ENCODE measurements at regions not wholly inside any gene's neighbourhood (a gene's known extent, or its start where the extent isn't known, plus 50 kb on each side); places are given as distances from the start of the nearest gene placed in this dataset.

DNA sequence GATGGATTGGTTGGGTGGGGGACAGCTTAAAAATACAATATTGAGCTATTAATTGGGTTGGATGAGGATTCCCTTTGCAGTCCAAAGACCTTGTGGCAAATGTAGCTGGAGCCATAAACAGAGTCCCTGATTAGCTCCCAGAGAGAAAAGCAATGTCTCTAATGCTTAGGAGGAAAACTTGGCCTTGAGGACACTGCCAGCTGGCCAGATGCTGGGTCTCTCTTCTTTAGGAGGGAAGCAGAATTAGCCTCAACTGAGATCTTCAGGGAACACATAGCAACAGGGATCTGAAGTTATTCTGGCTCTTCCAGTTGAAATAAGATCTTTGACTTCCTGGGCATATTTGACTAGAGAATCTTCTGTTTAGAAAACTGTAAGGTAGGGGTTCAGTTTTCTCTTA is 121.7 kb upstream of the WWC1 start:
- H3K36me3 Mint-ChIP-seq (ENCODE audit: insufficient read depth): no peaks in the 10 kb centered on the region
- no peak overlapping the region for H3K4me3 Mint-ChIP-seq
- H3K9me3 Mint-ChIP-seq: no peaks in the 10 kb centered on the region
- H3K4me1 Mint-ChIP-seq (ENCODE audit: low read depth in 2 of 2): peaks cover 0 to 1% of the 10 kb centered on the region in 2 donors
- no peak overlapping the region for H3K27ac Mint-ChIP-seq
- DNase-seq (no peak), ATAC-seq (replicated peaks) (no peak)
- H3K27me3 Mint-ChIP-seq: peaks cover 0 to 12% of the 10 kb centered on the region in 2 donors

DNA sequence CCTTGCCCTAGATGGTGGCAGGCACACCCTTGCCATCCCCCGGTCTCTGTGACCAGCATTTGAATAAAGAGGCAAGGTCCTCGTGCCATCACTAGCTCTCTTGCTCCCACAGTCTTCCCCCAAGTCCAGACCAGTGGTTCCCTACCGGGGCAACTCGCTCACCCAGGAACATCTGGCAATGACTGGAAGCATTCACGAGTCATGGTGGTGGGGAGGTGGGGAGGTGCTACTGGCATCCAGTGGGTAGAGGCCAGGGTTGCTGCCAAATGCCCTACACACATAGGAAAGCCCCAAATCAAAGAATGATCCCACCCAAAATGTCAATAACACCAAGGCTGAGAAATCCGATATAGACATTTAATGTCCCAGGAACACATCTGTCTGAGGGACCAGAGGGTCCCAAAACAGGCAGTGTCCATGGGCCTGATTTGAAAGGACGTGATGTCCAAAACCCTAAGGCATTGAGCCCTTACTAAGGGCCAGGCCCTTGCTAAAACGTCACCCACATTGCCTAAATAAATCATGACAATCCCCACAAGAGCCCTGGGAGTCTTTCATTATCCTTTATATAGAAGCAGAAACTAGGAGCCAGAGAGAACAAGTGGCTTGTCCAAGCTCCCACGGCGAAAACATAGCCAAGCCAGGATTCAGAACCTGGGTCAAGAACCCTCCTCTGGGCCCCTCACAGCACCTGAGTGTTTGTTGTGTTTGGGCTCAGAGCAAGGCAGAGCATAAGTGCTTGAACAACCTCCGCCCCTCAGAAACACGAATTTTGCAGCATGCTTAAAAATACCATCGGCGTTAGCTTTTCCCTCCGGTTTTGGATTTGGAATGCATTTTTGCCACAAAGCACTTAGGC is 119.3 kb upstream of the WWC1 start:
- no peak for ATAC-seq (replicated peaks)
- Mint-ChIP-seq H3K4me3 (no peak overlapping the region), H3K9me3 (no peaks in the 10 kb centered on the region), H3K27ac (no peak overlapping the region), H3K36me3 (ENCODE audit: insufficient read depth) (no peaks in the 10 kb centered on the region), H3K27me3 (peaks cover 0 to 12% of the 10 kb centered on the region in 2 donors), H3K4me1 (ENCODE audit: low read depth in 2 of 2) (no peaks in the 10 kb centered on the region)
- DNase-seq: no peak

DNA sequence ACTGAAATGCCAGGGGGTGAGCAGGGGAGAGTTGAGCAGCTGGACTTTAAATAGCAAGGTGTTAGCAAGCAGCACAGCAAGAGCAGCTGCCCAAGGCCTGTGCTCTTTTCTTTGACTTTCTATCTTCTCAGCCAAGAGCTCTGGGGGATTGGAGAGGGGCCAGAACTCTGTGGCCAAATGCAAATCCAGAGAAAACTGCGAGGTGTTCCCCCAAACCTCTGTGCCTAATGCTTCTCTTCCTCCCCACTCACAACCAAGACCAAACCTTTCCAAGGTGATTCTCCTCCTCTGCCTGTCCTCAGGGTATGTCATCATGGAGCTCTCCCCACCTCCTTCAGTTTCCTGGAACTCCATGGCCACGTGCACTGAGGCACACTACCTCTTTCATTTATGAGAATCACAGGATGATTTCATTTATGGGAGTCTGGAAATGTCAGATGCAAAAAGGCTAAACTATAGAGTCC is 118.7 kb upstream of the WWC1 start:
- Mint-ChIP-seq H3K4me1 (ENCODE audit: low read depth in 2 of 2) (no peaks in the 10 kb centered on the region), H3K27me3 (peaks cover 0 to 12% of the 10 kb centered on the region in 2 donors), H3K27ac (no peak overlapping the region), H3K9me3 (no peaks in the 10 kb centered on the region), H3K36me3 (ENCODE audit: insufficient read depth) (no peaks in the 10 kb centered on the region), H3K4me3 (no peak overlapping the region)
- no peak for DNase-seq
- ATAC-seq (replicated peaks): no peak

DNA sequence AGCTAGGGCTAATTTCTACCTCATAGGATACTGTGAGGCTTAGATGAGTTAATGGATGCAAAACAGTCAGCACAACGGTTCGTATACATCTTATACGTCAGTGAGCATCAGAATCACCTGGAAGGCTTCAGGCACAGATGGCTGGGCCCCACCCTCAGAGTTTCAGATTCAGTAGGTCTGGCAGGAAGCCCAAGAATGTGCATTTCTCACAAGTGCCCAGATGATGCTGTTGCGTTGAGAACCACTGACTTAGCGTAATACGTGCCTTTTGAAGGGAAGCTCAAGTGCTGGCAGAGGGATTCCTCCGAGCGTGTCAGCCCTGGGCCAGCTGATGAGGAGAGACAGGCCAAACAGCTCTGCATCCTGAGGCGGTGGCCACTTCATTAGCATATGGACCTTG is 117.1 kb upstream of the WWC1 start:
- H3K27me3 Mint-ChIP-seq: peaks cover 0 to 12% of the 10 kb centered on the region in 2 donors
- ATAC-seq (replicated peaks) (no peak), DNase-seq (no peak)
- no peak overlapping the region for H3K4me3 Mint-ChIP-seq
- H3K4me1 Mint-ChIP-seq (ENCODE audit: low read depth in 2 of 2): no peaks in the 10 kb centered on the region
- H3K9me3 Mint-ChIP-seq: no peaks in the 10 kb centered on the region
- H3K27ac Mint-ChIP-seq: no peak overlapping the region
- H3K36me3 Mint-ChIP-seq (ENCODE audit: insufficient read depth): no peaks in the 10 kb centered on the region

DNA sequence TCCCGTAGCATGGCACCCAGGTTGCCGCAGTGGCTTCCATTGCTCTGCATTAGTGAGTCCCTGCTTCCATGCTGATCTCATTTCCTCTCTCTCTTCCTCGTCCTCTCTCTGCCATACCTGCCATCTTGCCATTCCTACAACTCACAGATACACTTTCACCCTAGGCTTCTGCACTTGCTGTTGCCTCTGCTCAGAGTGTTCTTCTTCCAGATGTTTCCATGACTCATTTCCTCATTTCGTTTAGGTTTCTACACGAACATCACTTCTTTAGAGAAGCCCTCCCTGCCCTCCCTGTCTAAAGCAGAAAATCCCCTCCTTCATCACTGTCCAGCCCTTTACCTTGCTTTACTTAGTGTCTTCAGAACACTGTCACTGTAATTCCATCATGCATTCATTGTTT is 115.2 kb upstream of the WWC1 start:
- H3K4me1 Mint-ChIP-seq (ENCODE audit: low read depth in 2 of 2): no peaks in the 10 kb centered on the region
- H3K27ac Mint-ChIP-seq: no peak overlapping the region
- H3K27me3 Mint-ChIP-seq: peaks cover 0 to under 1% of the 10 kb centered on the region in 2 donors
- H3K36me3 Mint-ChIP-seq (ENCODE audit: insufficient read depth): no peaks in the 10 kb centered on the region
- no peak overlapping the region for H3K4me3 Mint-ChIP-seq
- ATAC-seq (replicated peaks): no peak
- no peaks in the 10 kb centered on the region for H3K9me3 Mint-ChIP-seq
- DNase-seq: no peak

DNA sequence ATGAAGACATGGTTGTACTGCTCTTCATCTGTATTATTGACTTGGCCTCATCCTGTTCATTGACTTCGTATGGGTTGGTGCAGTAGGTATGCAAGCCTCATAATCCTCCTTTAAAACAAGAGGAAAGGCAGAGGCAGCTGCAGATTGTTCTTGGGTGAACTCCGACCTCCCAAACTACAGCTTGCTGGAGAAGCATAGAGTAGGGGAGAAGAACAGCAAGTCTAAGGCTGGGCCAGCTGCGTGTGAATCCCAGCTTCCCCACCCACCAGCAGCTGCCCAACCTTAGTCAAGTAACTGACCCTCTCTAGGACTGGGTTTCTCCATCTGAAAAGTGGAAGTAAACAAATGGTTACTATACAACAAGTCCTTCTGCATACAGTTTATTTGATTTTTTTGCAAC is 114.5 kb upstream of the WWC1 start:
- DNase-seq: no peak
- Mint-ChIP-seq H3K4me1 (ENCODE audit: low read depth in 2 of 2) (no peaks in the 10 kb centered on the region), H3K27me3 (no peaks in the 10 kb centered on the region), H3K27ac (no peak overlapping the region), H3K9me3 (no peaks in the 10 kb centered on the region), H3K4me3 (no peak overlapping the region), H3K36me3 (ENCODE audit: insufficient read depth) (no peaks in the 10 kb centered on the region)
- ATAC-seq (replicated peaks): no peak

DNA sequence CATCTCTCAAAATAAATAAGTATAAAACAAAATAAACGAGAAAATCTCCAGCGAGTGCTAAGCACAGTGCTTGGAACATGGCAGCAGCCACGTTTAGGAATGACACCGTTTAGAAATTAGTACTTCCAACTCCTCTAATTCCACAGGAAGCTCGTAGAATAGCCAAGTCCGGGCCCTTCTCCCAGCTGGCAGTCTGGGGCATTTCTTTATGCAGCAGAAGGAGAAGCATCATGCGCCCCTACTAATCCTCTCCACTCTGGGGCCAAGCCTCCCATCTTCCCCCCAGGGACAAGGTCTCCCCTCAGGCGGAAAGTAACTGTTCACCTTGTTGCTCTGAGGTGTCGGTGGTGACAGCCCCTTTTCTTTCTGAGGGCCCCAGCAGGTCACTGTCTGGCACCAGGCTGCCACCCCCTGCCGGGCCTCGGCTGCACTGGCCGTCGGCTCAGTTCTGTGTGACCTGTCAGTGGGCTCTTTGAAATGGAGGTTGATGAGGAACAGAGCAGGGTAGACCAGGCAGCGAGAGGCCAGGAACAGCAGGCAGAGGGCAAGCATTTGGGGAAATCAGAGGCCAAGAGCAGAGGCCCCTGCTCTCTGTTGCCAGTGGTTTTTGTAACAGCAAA is 113.5 kb upstream of the WWC1 start:
- Mint-ChIP-seq H3K27me3 (no peaks in the 10 kb centered on the region), H3K9me3 (no peaks in the 10 kb centered on the region), H3K4me1 (ENCODE audit: low read depth in 2 of 2) (no peaks in the 10 kb centered on the region), H3K4me3 (no peak overlapping the region), H3K27ac (no peak overlapping the region), H3K36me3 (ENCODE audit: insufficient read depth) (no peaks in the 10 kb centered on the region)
- no peak for ATAC-seq (replicated peaks)
- DNase-seq: no peak

DNA sequence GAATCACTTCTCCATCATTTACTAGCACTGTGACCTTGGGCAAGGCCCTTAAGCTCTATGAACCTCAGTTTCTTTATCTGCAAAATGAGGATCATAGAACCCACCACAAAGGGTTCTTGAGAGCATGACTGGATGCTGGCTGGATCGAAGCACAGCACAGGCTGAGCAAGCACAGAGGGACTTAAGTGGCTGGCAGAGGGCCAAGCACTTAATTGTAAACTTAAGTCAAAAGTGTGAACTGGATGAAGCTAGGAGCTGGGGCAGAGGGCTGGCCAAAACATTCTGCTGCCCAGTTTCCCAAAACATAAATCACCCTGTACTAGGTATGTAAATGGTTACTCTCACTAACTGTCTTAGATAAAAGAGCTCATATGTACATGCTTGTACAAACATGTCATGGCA is 112.3 kb upstream of the WWC1 start:
- Mint-ChIP-seq H3K27ac (no peak overlapping the region), H3K4me1 (ENCODE audit: low read depth in 2 of 2) (no peaks in the 10 kb centered on the region), H3K36me3 (ENCODE audit: insufficient read depth) (no peaks in the 10 kb centered on the region), H3K27me3 (no peaks in the 10 kb centered on the region), H3K4me3 (no peak overlapping the region), H3K9me3 (no peaks in the 10 kb centered on the region)
- no peak for ATAC-seq (replicated peaks)
- DNase-seq: no peak

DNA sequence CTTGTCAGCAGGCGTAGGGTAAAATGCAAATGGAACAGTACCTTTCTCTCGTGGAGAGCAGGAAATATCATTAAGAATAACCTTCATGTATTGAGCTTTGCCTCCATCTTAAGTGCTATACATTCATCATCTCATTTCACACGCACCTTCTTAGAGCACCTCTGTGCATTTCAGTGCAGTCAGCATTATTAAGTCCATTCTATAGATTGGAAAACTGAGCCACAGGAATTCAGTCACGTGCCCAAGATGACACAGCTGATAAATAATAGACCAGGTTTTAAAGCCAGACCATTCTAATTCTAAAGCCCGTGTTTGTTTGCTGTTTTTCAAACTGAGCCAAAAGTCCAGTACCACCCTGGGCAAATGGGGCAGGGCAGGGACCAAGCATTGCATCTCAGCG is 109.2 kb upstream of the WWC1 start:
- Mint-ChIP-seq H3K36me3 (ENCODE audit: insufficient read depth) (no peaks in the 10 kb centered on the region), H3K9me3 (no peaks in the 10 kb centered on the region), H3K27me3 (peaks cover 0 to 11% of the 10 kb centered on the region in 2 donors), H3K4me3 (no peak overlapping the region), H3K4me1 (ENCODE audit: low read depth in 2 of 2) (no peaks in the 10 kb centered on the region), H3K27ac (no peak overlapping the region)
- ATAC-seq (replicated peaks) (no peak), DNase-seq (no peak)

DNA sequence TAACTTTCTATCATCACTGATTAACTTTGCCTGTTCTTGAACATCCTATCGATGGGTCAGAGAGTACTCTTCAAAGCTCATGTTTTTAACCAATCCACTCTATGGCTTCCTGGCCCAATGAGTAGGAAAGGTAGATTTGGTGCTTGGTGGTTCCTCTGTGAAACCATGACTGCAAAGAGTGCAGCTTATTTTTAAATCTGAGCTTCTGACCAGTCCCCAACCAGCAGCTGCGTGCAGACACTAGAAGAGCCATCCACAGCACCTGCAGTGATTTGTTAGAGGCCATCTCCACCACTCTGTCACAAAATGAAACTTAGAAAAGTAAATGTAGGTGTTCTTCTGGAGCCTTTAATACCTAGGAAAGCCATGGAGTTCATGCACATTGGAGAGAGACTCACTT is 107.3 kb upstream of the WWC1 start:
- H3K27ac Mint-ChIP-seq: no peak overlapping the region
- DNase-seq: no peak
- no peak overlapping the region for H3K4me3 Mint-ChIP-seq
- no peaks in the 10 kb centered on the region for H3K9me3 Mint-ChIP-seq
- peaks cover 9 to 11% of the 10 kb centered on the region in 2 donors for H3K27me3 Mint-ChIP-seq
- H3K36me3 Mint-ChIP-seq (ENCODE audit: insufficient read depth): no peaks in the 10 kb centered on the region
- no peak for ATAC-seq (replicated peaks)
- H3K4me1 Mint-ChIP-seq (ENCODE audit: low read depth in 2 of 2): no peaks in the 10 kb centered on the region

DNA sequence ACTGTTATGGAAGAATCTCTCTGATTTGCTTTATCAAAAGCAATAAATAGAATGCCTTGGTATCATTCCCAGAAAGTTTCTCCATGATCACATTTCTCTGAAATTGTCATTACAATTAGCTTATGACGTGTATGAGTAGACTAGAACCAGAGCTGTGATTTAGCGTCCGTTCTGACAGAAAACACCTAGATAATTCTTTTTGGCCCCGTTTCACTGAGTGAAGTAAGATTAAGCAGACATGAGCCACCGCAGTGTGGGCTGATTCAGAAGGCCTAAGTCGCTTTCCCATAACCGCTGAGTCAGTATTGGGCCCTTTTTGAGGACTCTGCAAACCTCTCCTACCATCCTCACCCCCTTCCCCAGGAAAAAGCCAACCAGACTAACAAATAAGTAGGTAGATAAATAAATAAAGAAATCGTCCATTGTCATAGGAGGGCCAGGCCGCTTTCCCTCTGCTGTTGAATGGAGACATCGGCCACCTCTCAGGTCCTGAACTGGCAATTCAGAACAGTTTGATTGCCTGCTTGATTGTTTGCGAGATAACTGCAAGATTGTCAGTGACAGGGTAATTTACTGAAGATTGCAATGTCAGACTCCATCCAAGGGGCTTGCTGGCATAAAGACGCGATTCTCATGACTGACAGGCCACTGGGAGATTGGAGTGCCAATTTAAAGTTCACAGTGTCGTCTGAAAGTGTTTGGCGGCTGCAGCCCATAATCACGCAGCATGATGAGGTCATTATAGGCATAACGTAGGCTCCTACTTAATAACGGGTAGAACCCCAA is 105.0 kb upstream of the WWC1 start:
- no peak overlapping the region for H3K27ac Mint-ChIP-seq
- no peaks in the 10 kb centered on the region for H3K4me1 Mint-ChIP-seq (ENCODE audit: low read depth in 2 of 2)
- DNase-seq: no peak
- no peaks in the 10 kb centered on the region for H3K9me3 Mint-ChIP-seq
- no peak for ATAC-seq (replicated peaks)
- H3K36me3 Mint-ChIP-seq (ENCODE audit: insufficient read depth): no peaks in the 10 kb centered on the region
- H3K4me3 Mint-ChIP-seq: no peak overlapping the region
- peaks cover 17 to 26% of the 10 kb centered on the region in 2 donors for H3K27me3 Mint-ChIP-seq

DNA sequence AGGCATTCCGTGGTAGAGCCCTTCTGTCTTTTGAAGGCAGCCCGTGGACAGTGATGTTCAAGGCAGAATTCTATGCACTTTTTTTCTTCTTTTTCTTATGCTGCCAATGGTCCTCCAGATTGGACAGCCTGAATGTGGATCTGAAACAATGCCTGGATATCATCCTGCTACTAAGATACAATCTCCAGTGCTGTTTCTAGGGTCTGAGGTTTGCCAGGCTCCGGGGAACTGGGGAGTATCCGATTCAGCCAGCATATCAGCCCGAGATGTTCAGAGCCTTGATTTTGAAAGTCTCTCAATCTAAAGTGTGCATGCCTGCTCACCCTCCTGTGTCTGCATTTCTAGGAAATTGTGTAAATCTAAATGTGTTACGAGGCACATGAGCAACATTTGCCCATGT is 103.8 kb upstream of the WWC1 start:
- no peaks in the 10 kb centered on the region for H3K36me3 Mint-ChIP-seq (ENCODE audit: insufficient read depth)
- no peaks in the 10 kb centered on the region for H3K4me1 Mint-ChIP-seq (ENCODE audit: low read depth in 2 of 2)
- H3K4me3 Mint-ChIP-seq: no peak overlapping the region
- no peak for ATAC-seq (replicated peaks)
- peaks cover 17 to 26% of the 10 kb centered on the region in 2 donors for H3K27me3 Mint-ChIP-seq
- H3K27ac Mint-ChIP-seq: no peak overlapping the region
- H3K9me3 Mint-ChIP-seq: no peaks in the 10 kb centered on the region
- no peak for DNase-seq

DNA sequence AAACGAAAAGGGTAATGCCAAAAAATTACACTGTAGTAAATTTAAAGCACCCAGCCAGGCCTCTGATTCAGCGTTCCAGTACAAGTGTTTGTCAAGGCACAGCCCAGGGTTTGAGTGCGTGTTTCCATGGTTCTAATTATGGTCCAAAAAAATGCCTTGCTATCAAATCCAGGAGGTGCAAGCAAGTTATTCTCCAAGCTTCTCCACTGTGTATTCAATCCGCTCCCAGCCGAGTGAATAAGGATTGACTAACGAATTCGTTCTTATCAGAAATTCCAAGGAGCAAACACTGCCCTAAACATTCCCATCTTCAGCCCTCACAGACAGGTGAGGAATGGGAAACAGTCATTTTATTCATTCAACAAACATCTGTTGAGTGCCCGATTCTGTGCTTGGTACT is 103.3 kb upstream of the WWC1 start:
- H3K27me3 Mint-ChIP-seq: peaks cover 17 to 31% of the 10 kb centered on the region in 2 donors
- no peak overlapping the region for H3K27ac Mint-ChIP-seq
- ATAC-seq (replicated peaks) (no peak), DNase-seq (no peak)
- H3K4me1 Mint-ChIP-seq (ENCODE audit: low read depth in 2 of 2): no peaks in the 10 kb centered on the region
- H3K36me3 Mint-ChIP-seq (ENCODE audit: insufficient read depth): no peaks in the 10 kb centered on the region
- H3K9me3 Mint-ChIP-seq: no peaks in the 10 kb centered on the region
- no peak overlapping the region for H3K4me3 Mint-ChIP-seq

All from effector memory CD8-positive, alpha-beta T cell (primary cell).